ENCODE measurements at regions not wholly inside any gene's neighbourhood (a gene's known extent, or its start where the extent isn't known, plus 50 kb on each side); places are given as distances from the start of the nearest gene placed in this dataset.

- DNase-seq = no peak
These were observed 117.2 kb upstream of the HS6ST1 start for GRCh38 chr2:128435576-128436478.

GRCh38 chr2:128436479-128437203, 118.0 kb upstream of the HS6ST1 start:
- DNase-seq = peak in 7 of 58 donors; percentile 16 to 51 (median 19)

- DNase-seq = no peak
These were observed 118.5 kb upstream of the HS6ST1 start for GRCh38 chr2:128437204-128437565.

- no peak for DNase-seq
These were observed 119.4 kb upstream of the HS6ST1 start for GRCh38 chr2:128438091-128438490.

GRCh38 chr2:128438586-128438985, 119.9 kb upstream of the HS6ST1 start:
- DNase-seq = no peak

GRCh38 chr2:128439031-128439790, 120.5 kb upstream of the HS6ST1 start:
- DNase-seq = no peak

- no peak for DNase-seq
These were observed 121.4 kb upstream of the HS6ST1 start for GRCh38 chr2:128439791-128440665.

- no peak for DNase-seq
These were observed 122.1 kb upstream of the HS6ST1 start for GRCh38 chr2:128440666-128441340.

GRCh38 chr2:128441341-128442052, 122.8 kb upstream of the HS6ST1 start:
- DNase-seq = no peak

GRCh38 chr2:128442053-128442751, 123.5 kb upstream of the HS6ST1 start:
- no peak for DNase-seq

- DNase-seq = no peak
These were observed 124.2 kb upstream of the HS6ST1 start for GRCh38 chr2:128442891-128443302.

GRCh38 chr2:128444121-128444771, 125.6 kb upstream of the HS6ST1 start:
- DNase-seq = no peak

- DNase-seq = no peak
These were observed 126.3 kb upstream of the HS6ST1 start for GRCh38 chr2:128444816-128445522.

- no peak for DNase-seq
These were observed 126.8 kb upstream of the HS6ST1 start for GRCh38 chr2:128445523-128445900.

GRCh38 chr2:128446049-128446873, 127.6 kb upstream of the HS6ST1 start:
- DNase-seq = no peak

GRCh38 chr2:128446874-128447537, 128.3 kb upstream of the HS6ST1 start:
- peak in 1 of 58 donors; percentile 32 for DNase-seq
